Stimulated activated CD4-positive, alpha-beta T cell treated with anti-CD3 and anti-CD28 coated beads, Interleukin-12 subunit alpha, Interleukin-12 subunit beta, amount 100 ng/mL, for 4 hours (primary cell): ENCODE measurements at regions not wholly inside any gene's neighbourhood (a gene's known extent, or its start where the extent isn't known, plus 50 kb on each side); places are given as distances from the start of the nearest gene placed in this dataset.

Experiments
- DNase-seq: peaks from one replicate; pipeline ENCODE4 v3.0.0-alpha.2; 2020

GRCh38 chr21:16311229-16311628 lies 581.4 kb downstream of the USP25 start:
- no peak for DNase-seq

DNA sequence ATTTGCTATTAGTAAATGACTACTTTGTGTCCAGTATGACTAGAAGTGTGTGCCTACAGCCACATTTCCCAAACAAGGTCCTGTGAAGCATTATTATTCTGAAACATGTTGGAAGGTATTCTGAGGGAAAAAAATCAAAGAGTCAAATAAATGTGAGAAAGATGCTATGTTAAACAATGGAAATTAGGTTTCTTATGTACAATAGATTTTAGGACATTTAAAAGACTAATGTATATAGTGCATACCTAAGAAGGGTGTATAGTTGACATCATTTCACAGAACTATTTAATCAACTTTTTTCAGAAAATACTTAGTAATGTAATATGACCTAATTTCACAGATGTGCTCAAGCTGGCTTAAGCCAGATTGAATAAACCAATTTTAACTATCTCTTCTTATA lies 582.5 kb downstream of the USP25 start:
- no peak for DNase-seq

- no peak for DNase-seq
Measured at GRCh38 chr21:16315223-16315622, 585.4 kb downstream of the USP25 start.

DNA sequence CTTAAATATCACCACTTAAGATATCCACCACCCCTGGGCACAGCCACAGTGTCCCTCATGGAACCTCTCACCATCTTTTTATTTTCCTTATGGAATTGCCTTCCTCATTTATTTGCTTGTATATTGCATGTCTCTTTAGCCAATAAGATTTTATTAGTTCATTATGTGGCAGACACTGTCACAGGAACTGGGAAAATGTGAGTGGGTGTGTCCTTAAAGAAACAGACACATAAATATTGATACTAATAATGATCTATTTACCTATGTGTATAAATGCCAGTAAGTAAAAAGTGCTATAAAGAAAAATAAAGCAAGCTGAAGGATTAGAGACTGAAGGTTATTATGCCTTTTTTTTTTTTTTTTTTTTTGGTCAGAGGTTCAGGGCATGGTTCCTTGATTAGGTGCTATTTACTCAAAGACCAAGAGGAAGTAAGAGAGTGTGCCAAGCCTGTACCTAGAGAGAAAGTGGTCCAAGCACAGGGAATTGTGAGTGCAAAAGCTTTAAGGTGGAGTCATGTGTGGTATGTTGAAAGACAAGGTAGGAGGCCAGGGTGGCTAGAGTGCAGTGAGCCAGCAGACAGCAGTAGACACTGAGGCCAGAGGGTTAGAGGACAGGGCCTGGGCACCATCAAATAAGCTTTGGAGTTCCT lies 589.0 kb downstream of the USP25 start:
- DNase-seq = no peak

DNA sequence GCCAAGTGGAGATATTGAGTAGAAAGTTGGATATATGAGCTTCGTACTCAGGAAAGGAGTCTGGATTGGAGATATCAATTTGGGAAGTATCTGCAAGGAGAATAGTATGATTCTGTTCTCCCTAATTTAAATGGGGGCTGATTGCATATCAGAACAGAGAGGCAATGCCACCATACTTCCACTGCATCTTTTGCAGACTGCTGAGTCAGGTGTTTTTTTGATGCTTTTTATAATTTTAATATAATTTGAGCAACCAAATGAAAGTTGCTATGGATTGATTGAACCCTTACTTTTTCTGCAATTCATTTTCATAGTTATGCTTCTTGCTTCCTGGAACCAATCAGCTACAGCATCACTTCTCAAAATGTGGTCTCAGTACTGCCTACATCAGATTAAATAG lies 590.3 kb downstream of the USP25 start:
- DNase-seq = no peak

DNA sequence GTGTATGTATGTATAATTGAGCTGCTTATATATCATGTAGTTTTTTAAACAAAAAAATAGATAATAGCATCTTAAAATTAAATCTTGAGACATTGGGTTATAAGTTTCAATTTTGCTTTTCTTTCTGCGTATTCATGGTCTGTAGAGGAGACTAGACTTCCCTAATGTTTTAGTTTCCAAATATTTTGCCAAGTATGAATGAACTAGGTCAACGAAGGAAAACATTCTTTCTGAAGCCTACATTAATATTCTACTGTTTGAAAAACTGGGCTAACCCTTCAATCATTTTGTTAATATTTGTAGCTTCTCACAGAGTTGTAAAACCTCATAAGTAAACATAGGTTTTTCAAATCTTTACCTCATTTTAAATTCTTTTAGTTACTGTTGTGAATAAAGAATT lies 592.7 kb downstream of the USP25 start:
- DNase-seq = no peak

- DNase-seq = no peak
Measured at GRCh38 chr21:16323596-16323995, 593.8 kb downstream of the USP25 start.

GRCh38 chr21:16324630-16325029 lies 594.8 kb downstream of the USP25 start:
- DNase-seq = no peak

GRCh38 chr21:16330082-16330907 lies 600.5 kb downstream of the USP25 start:
- DNase-seq = no peak

DNA sequence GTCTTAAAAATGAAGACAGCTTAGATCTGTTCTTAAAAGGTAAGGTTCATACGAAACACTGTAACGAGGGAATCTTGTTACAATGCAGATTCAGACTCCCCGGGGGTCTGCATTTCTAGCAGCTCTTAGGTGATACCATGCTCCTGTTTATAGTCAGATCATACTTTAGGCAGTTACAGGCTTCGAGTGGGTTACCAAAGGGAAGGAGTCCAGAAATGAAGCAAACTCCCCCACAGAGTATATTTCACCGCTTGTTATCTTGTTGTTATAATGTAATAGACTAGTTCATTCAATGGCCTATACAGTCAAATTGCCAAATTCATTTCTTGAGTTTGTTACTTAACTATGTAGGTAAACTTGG lies 601.1 kb downstream of the USP25 start:
- DNase-seq = no peak

- DNase-seq = no peak
Measured at GRCh38 chr21:16337266-16337665, 607.5 kb downstream of the USP25 start.

DNA sequence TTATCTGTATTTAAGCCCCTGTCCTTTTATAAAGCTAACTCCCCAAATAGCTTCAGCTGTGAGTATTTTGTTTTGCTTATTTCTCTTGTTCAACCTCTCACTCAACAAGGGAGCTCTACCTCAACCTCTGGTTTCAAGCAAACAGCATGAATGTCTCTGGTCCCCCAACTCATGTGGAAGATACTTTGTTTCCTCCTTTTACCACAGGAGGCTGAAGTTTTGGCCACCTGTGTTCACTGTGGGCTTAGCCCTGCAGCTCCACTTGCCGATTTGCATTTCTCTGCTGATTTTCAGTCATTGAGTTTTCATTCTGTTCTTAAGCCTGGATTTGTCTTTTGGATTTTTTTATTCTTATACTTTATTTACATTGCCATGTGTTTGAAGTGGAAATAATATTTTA lies 613.1 kb downstream of the USP25 start:
- no peak for DNase-seq

- DNase-seq = no peak
Measured at GRCh38 chr21:16343776-16344175, 614.0 kb downstream of the USP25 start.

DNA sequence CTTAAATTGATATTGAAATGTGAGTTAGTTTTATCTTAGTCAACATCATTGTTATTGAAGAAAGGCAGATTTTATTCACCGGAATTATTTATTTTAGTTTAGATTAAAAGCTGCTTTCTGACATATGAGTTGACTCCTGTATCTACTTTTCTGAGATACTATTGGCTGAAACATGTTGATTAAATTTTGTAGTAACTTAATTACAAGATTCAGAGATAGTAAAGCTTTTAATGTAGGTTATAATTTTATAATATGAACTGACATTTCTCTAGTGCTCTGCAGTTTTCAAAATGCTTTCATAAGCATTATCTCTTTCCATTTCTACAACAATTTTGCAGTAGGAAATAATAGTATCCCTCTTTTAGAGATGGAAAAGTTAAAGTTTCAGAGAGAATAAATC lies 616.0 kb downstream of the USP25 start:
- DNase-seq = no peak

DNA sequence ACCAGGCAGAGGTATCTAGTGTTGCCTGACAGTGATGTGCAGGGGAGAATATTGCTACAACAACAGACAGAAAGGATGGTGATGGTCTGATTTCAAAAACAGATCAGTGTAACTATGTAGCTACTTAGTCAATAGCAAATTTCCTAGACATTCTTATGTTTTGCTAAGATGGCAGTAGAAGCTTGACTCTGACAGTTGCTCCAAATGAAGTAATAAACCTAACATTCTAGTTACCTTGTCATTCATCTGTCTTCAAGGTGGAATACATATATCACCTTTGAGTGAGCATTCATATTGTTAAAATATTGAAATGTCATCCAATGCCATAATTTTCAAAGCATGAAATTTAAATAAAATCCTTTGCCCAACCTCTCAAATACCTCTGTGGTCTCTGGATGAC lies 617.4 kb downstream of the USP25 start:
- no peak for DNase-seq

- no peak for DNase-seq
Measured at GRCh38 chr21:16353764-16354163, 624.0 kb downstream of the USP25 start.

GRCh38 chr21:16357994-16358393 lies 628.2 kb downstream of the USP25 start:
- DNase-seq = no peak

GRCh38 chr21:16358784-16359183 lies 629.0 kb downstream of the USP25 start:
- DNase-seq = no peak

- no peak for DNase-seq
Measured at GRCh38 chr21:16363100-16363499, 633.3 kb downstream of the USP25 start.

DNA sequence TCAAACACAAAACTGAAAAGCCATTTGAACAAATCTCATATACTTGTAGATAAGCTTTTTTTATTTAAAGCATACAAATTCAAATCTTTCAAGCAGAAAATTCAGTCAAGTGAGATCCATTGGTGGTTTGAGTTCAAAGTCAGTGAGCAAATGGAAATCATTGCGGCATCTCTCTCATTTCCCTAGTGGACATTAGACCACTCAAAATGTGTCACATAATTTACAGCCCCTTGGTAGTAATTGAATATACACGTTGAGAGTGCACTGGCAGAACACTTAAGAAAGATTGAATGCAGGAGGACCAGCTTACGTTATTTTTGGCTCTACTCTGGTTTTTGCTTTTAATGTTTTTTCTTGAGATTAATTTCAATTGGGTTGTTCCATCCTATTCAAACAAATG lies 633.7 kb downstream of the USP25 start:
- no peak for DNase-seq

DNA sequence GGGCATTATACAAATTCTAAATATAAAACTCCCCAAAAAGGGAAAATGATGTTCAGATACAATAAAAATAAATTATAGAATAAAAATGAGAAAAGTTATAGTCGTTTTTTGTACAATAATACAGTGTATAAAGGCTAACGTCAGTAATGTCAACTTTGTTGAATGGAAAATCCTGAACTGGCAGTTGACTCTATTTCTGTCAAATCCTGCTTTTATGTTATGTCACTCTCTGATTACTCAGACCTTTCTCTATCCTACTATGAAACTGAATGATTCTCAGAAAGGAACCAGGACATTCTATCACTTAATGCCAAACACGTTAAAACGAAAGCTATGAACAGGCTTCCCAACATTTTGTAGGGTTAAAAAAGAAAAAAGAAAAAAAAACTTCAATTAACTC lies 636.4 kb downstream of the USP25 start:
- DNase-seq = no peak

- no peak for DNase-seq
Measured at GRCh38 chr21:16367079-16367478, 637.3 kb downstream of the USP25 start.

DNA sequence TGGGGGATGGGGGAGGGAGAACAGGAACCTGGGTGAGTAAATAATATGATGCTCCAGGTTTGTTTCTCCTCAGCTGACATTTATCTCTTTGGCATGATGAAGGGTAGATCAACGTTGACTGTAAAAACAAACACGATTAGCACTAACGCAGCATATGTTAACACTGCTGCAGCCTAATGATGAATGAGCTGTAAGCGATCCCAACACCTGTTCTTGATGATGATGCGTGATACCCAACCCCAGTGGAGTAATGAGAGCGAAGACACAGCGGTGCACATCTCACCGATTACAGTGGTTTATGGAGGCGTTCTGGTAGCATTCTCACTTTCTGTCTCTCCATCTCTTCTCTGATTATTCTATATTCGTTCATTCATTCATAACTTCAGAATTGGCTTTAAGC lies 640.4 kb downstream of the USP25 start:
- no peak for DNase-seq

- DNase-seq = no peak
Measured at GRCh38 chr21:16372586-16372985, 642.8 kb downstream of the USP25 start.

- DNase-seq = no peak
Measured at GRCh38 chr21:16376673-16377072, 646.9 kb downstream of the USP25 start.
